ENCODE measurements at regions not wholly inside any gene's neighbourhood (a gene's known extent, or its start where the extent isn't known, plus 50 kb on each side); places are given as distances from the start of the nearest gene placed in this dataset.

DNA sequence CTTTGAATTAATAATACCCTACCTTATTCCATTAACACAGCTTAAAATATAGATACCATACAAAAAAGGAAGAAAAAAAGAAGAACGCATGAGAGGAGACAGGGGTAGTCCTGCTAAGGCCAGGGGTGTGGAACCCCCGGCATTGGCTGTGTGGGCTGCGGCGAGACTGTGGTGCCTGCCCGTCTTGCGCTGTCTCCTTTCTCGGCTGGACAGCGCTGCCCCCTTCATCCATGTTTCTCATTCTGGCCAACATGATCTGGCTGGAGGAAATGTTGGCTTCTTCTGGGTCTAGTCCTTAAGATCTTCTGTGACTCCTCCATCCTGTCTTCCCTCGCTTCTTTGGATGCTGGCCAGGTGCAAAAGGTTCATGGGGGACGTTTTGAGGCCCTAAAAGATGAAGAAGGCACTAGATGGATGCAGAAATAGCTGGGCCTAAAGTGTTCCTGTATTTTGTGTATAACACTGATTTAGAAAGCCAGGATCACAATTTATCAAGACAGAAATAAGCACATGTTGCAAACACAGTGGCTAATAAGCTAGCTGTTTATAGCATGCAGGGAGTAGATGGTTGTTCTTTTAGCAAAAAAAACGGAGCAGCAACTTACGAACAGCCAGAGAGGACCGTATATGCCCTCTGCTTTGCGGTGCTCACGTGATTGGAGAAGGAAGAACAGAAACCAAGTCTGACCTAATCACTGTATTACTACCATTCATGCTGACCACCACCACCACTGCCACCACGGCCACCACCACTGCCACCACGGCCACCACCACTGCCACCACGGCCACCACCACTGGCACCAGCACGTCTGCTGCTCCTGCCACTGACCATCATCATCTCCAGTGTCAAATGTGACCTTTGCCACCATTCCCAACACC, 71.7 kb upstream of the ASB18 start:
- TF ChIP-seq, protein P1, sequence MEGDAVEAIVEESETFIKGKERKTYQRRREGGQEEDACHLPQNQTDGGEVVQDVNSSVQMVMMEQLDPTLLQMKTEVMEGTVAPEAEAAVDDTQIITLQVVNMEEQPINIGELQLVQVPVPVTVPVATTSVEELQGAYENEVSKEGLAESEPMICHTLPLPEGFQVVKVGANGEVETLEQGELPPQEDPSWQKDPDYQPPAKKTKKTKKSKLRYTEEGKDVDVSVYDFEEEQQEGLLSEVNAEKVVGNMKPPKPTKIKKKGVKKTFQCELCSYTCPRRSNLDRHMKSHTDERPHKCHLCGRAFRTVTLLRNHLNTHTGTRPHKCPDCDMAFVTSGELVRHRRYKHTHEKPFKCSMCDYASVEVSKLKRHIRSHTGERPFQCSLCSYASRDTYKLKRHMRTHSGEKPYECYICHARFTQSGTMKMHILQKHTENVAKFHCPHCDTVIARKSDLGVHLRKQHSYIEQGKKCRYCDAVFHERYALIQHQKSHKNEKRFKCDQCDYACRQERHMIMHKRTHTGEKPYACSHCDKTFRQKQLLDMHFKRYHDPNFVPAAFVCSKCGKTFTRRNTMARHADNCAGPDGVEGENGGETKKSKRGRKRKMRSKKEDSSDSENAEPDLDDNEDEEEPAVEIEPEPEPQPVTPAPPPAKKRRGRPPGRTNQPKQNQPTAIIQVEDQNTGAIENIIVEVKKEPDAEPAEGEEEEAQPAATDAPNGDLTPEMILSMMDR (IDR thresholded peaks at IDR 0.05; ENCODE audit: poor library complexity), result no peak
- TF ChIP-seq EZH2 (IDR thresholded peaks at IDR 0.05; ENCODE audit: borderline replicate concordance) (no peak), EZH2phosphoT487 (IDR thresholded peaks at IDR 0.05; ENCODE audit: low read depth, severe bottlenecking, unreplicated experiment) (no peak)

Data from hepatocyte (in vitro differentiated cells).